Cerebellar nuclear complex (tissue), 1 donor: ENCODE measurements at regions not wholly inside any gene's neighbourhood (a gene's known extent, or its start where the extent isn't known, plus 50 kb on each side); places are given as distances from the start of the nearest gene placed in this dataset.
"Not testable (repeated sequence)": the region's sequence is repeated elsewhere in the genome, so short reads cannot be mapped to it uniquely, and the experiment has no call there.

ENCODE experiments used
- DNase-seq, 2 experiments: peaks; one replicate each; lab custom pipeline; 2025; lab: John Stamatoyannopoulos, UW

- no peak for DNase-seq
Observed at GRCh38 chr5:97937846-97938245, 754.8 kb upstream of the RIOK2 start.

- DNase-seq = no peak
Observed at GRCh38 chr5:97943036-97943435, 760.0 kb upstream of the RIOK2 start.

GRCh38 chr5:97951139-97951538, 768.1 kb upstream of the RIOK2 start:
- no peak for DNase-seq

- DNase-seq = no peak
Observed at GRCh38 chr5:97955450-97955849, 772.4 kb upstream of the RIOK2 start.

GRCh38 chr5:97967292-97967691, 784.2 kb upstream of the RIOK2 start:
- no peak for DNase-seq

GRCh38 chr5:97968346-97968745, 785.3 kb upstream of the RIOK2 start:
- DNase-seq = no peak

GRCh38 chr5:97979740-97980139, 793.7 kb upstream of the RGMB start:
- no peak for DNase-seq

- DNase-seq = no peak
Observed at GRCh38 chr5:97980291-97980690, 793.2 kb upstream of the RGMB start.

- no peak for DNase-seq
Observed at GRCh38 chr5:97986069-97986468, 787.4 kb upstream of the RGMB start.

- no peak for DNase-seq
Observed at GRCh38 chr5:97991236-97991635, 782.2 kb upstream of the RGMB start.

GRCh38 chr5:97998941-97999340, 774.5 kb upstream of the RGMB start:
- DNase-seq = no peak

- DNase-seq = no peak
Observed at GRCh38 chr5:98004463-98004862, 769.0 kb upstream of the RGMB start.

GRCh38 chr5:98016771-98017170, 756.7 kb upstream of the RGMB start:
- DNase-seq = no peak

- DNase-seq = not testable (repeated sequence)
Observed at GRCh38 chr5:98030273-98030672, 743.2 kb upstream of the RGMB start.

GRCh38 chr5:98031036-98031435, 742.4 kb upstream of the RGMB start:
- DNase-seq = not testable (repeated sequence)

- DNase-seq = no peak
Observed at GRCh38 chr5:98031496-98031895, 742.0 kb upstream of the RGMB start.

GRCh38 chr5:98031926-98032325, 741.5 kb upstream of the RGMB start:
- no peak for DNase-seq

GRCh38 chr5:98041661-98042060, 731.8 kb upstream of the RGMB start:
- DNase-seq = no peak

GRCh38 chr5:98042521-98042920, 730.9 kb upstream of the RGMB start:
- no peak for DNase-seq

GRCh38 chr5:98042961-98043360, 730.5 kb upstream of the RGMB start:
- no peak for DNase-seq

- no peak for DNase-seq
Observed at GRCh38 chr5:98050583-98050982, 722.9 kb upstream of the RGMB start.

GRCh38 chr5:98053170-98053569, 720.3 kb upstream of the RGMB start:
- DNase-seq = no peak

GRCh38 chr5:98060148-98060547, 713.3 kb upstream of the RGMB start:
- no peak for DNase-seq

- no peak for DNase-seq
Observed at GRCh38 chr5:98064118-98064685, 709.3 kb upstream of the RGMB start.
